Stimulated activated CD4-positive, alpha-beta T cell treated with anti-CD3 and anti-CD28 coated beads, Interleukin-15, amount 100 ng/mL, for 1 hour (primary cell): ENCODE measurements at regions not wholly inside any gene's neighbourhood (a gene's known extent, or its start where the extent isn't known, plus 50 kb on each side); places are given as distances from the start of the nearest gene placed in this dataset.
"Not testable (repeated sequence)": the region's sequence is repeated elsewhere in the genome, so short reads cannot be mapped to it uniquely, and the experiment has no call there.

Source experiments
- DNase-seq, 2 donors: peaks; one replicate each; pipeline ENCODE4 v3.0.0-alpha.2; 2020; ENCODE audit warnings: low read depth in 1 of 2, low spot score in 1 of 2

GRCh38 chr5:7074176-7074575 is 321.8 kb upstream of the ADCY2 start:
- DNase-seq: no peak

- DNase-seq: no peak
These were observed 320.5 kb upstream of the ADCY2 start for GRCh38 chr5:7075470-7075869.

- no peak for DNase-seq
These were observed 317.8 kb upstream of the ADCY2 start for GRCh38 chr5:7078101-7078500.

GRCh38 chr5:7078901-7079300 is 317.0 kb upstream of the ADCY2 start:
- DNase-seq: no peak

DNA sequence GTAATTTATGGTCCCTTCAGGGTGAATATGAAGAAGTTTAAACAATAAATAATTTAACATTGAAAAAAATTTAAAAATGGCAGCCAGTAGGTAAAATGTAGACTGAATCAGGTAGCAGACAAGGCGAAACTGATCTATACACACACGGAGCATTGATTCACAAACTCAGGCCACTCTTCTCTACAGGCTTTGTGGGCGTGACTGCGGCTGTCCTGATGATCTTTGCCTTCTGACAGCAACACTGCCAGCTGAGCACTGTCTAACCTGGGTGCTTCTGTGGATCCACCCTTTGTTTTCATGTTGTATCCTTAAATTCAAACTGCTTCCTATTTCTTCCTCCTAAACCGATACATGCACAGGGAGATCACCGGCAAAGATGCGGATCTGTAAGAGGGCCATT is 315.4 kb upstream of the ADCY2 start:
- DNase-seq: no peak

GRCh38 chr5:7087719-7088297 is 308.1 kb upstream of the ADCY2 start:
- no peak for DNase-seq

DNA sequence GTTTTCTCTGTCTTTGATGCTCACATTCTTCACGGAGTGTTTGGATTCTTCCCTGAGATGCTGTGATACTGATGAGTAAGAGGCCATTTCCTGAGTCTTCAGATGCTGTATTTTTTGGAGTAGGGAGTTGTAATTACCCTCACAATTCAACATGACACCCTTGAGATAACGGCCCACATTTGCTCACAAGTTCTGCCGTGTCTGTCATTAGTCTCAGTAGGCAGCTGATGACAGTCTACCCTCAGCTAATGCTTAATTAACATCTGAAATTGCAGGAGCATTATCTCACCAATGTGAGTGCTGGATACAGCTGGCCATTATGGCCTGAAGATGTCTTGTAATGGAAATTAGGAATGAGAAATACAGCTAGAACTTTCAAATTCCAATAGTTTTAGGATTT is 307.1 kb upstream of the ADCY2 start:
- no peak for DNase-seq

DNA sequence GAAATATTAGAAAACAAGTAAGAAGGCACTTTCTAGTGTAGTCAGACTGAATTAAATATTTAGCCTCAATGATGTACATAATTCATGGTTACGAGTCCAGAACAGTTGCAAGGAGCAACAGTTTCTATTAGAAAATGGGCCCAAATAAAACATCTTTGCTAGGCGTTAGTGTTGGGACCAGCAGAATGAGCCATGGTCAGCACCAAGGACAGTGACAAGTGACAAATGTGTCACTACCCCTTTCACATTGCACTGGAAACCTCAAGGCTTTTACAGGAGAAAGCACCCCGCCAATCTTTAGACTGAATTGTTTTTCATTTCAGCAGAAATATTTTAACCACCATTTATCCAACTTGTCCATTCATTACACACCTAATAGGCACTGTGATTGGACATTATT is 301.3 kb upstream of the ADCY2 start:
- no peak for DNase-seq

DNA sequence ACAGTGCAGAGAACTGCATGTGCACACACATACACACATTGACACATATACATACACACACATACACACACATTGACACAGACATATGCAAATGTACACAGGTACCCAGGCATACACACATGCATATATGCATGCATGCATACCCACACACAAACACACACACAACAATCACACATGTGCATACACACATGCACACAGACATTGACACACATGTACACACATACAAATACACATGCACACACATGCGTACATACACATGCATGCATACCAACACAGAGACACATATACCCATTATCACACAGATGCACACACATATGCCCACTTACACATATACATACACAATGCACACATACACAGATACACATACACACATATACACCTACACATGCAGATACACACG is 299.6 kb upstream of the ADCY2 start:
- DNase-seq: no peak

- no peak for DNase-seq
These were observed 290.6 kb upstream of the ADCY2 start for GRCh38 chr5:7105358-7105757.

GRCh38 chr5:7117961-7118360 is 278.0 kb upstream of the ADCY2 start:
- no peak for DNase-seq

- no peak for DNase-seq
These were observed 264.3 kb upstream of the ADCY2 start for GRCh38 chr5:7131680-7132079.

- no peak for DNase-seq
These were observed 249.1 kb upstream of the ADCY2 start for GRCh38 chr5:7146886-7147285.

DNA sequence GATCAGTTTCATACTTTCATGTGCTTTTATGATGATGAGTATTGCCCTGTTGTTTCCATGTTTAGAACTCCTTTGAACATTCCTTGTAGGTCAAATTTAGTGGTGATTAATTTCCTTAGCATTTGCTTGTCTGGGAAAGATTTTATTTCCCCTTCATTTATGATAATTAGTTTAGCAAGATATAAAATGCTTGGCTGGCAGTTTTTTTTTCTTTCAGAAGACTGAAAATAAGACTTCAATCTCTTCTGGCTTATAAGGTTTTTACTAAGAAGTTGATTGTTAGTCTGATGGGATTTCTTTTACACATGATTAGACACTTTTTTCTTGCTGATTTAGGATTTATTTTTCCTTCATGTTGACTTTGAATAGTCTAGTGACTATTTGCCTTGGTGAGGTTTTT is 238.9 kb upstream of the ADCY2 start:
- no peak for DNase-seq

DNA sequence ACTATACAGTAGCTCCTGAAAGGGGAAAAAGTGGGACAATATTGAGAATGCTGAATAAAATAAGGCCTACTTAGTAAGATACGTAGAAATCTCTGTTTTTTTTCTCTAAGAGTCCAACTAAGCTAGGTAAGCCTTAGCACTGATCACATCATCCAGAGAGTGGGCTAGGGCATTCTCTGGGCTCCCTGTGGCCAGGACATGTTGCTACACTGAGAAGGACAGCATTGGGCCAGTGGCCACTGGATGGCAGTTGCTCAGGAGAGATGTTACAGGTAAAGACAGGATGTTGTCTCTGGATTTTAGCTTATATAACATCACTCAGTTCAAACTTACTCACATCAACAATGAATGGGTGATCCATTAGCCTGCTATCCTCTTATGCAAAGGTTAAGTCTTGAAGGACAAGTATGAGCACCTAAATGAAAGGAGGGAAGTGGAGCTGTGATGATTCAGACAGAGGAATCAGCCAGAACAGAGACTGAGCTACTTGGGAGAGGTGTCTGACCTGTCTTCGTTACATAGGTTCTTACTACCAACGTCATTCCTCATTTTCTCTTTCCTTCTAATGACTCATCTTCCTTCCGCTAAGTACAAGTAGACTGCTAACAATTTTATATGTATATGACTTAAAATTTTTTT is 226.6 kb upstream of the ADCY2 start:
- no peak for DNase-seq

DNA sequence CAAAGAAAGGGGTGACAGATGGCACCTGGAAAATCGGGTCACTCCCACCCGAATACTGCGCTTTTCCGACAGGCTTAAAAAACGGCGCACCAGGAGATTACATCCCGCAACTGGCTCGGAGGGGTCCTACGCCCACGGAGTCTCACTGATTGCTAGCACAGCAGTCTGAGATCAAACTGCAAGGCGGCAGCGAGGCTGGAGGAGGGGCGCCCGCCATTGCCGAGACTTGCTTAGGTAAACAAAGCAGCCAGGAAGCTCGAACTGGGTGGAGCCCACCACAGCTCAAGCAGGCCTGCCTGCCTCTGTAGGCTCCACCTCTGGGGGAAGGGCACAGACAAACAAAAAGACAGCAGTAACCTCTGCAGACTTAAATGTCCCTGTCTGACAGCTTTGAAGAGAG is 225.2 kb upstream of the ADCY2 start:
- not testable (repeated sequence) for DNase-seq

- no peak for DNase-seq
These were observed 216.6 kb upstream of the ADCY2 start for GRCh38 chr5:7179364-7179763.

DNA sequence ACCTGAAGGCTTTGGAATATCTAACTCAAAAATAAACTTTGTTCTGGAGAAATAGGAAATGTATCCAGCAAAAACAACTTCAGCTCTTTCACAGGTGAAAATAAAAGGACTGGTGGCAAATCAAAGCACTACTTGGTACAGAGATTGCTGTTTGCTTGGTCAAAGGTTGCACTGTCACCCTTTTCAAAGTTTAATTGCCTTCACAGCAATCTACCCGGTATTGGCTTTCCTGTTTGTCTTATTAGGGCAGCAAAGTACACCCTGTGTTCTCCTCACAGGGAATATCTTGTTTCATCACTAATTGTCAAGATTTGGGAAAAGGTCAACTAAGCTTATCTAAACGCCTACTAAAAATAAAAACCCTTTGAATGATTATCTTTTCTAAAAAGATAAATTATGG is 214.1 kb upstream of the ADCY2 start:
- DNase-seq: no peak

GRCh38 chr5:7185742-7186141 is 210.2 kb upstream of the ADCY2 start:
- no peak for DNase-seq

DNA sequence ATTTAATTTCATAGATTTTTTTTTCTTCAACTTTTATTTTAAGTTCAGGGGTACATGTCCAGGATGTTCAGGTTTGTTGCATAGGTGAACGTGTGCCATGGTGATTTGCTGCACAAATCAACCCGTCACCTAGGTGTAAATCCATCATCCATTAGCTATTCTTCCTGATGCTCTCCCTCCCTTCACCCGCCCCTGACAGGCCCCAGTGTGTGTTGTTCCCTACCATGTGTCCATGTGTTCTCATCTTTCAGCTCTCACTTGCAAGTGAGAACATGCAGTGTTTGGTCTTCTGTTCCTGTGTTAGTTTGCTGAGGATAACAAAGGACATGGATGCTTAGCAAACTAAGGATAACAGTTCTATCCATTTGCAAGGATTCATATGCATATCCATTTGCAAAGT is 209.1 kb upstream of the ADCY2 start:
- no peak for DNase-seq

- DNase-seq: no peak
These were observed 205.2 kb upstream of the ADCY2 start for GRCh38 chr5:7190712-7191250.

GRCh38 chr5:7192016-7192415 is 203.9 kb upstream of the ADCY2 start:
- no peak for DNase-seq

DNA sequence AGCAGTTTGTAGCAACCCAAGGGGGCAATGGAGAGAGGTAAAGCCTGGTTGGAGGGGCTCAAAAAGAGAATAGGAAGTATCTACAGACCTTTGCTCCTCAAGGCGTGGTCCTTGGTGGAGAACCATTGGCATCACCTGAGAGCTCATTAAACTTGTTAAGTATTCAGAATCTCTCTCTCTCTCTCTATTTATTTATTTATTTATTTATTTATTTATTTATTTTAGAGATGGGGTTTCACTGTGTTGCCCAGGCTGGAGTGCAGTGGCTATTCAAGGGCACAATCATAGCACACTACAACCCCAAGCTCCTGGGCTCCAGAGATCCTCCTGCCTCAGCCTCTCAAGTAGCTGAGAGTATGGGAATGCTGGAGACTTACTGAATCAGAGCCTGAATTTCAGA is 193.1 kb upstream of the ADCY2 start:
- no peak for DNase-seq
